HepG2 (cell line): ENCODE measurements at regions not wholly inside any gene's neighbourhood (a gene's known extent, or its start where the extent isn't known, plus 50 kb on each side); places are given as distances from the start of the nearest gene placed in this dataset.

ENCODE experiments used
- ATAC-seq: fragments of 200-7000 bp; cut with Tn5 transposase; 3 replicates; pipeline ENCODE4 v1.9.1; 2020; ENCODE audit warnings: mild to moderate bottlenecking, moderate library complexity
- BruUV-seq: library from RNA; stranded (reverse); fragments of 400-500 nt; replicated peaks from 2 replicates; lab custom pipeline; 2021; lab: Mats Ljungman, UMichigan
- CTCF ChIA-PET: fragments of 300-600 bp; formaldehyde crosslinking; extraction: SDS; loops from one replicate; lab custom pipeline; 2021; ENCODE audit warnings: low total read pairs, inconsistent platforms, low intra/inter-chr PET ratio; lab: Yijun Ruan, JAX
- POLR2A ChIA-PET: fragments of 350-600 bp; sonication (Branson Sonifier 250); formaldehyde crosslinking; loops from one replicate; lab custom pipeline; 2020; ENCODE audit warnings: antibody characterized with exemption, inconsistent platforms; lab: Yijun Ruan, JAX
- DNase-seq: peaks from one replicate; pipeline ENCODE4 v3.0.0-alpha.2; 2015; ENCODE audit warnings: low spot score
- FAIRE-seq: peaks from 3 replicates; lab custom pipeline; 2011; peaks lifted over from hg19 to GRCh38; lab: Jason Lieb, UNC
- H2AFZ ChIP-seq: one replicate; pipeline ENCODE4 v1.6.1; 2011; ENCODE audit warnings: low read length, inconsistent platforms
- H3K27ac ChIP-seq: fragments of 300-600 bp; 3 replicates; pipeline ENCODE4 v1.8.0; 2011; ENCODE audit warnings: mixed run types, mild to moderate bottlenecking, mixed read lengths, low read length, inconsistent platforms; ENCODE audit not compliant: insufficient read depth; ENCODE audit errors: extremely low read length
- H3K27me3 ChIP-seq, 2 experiments: fragments of 200-600 bp in 1 of 2; 2 replicates in 1 of 2; 3 replicates in 1 of 2; pipeline versions ENCODE4 v1.6.0 to v1.8.0; 2011; ENCODE audit warnings: low read length in 2 of 2, mild to moderate bottlenecking in 2 of 2, moderate library complexity in 2 of 2, inconsistent platforms in 1 of 2; ENCODE audit not compliant: insufficient read depth in 2 of 2, control insufficient read depth in 1 of 2
- H3K36me3 ChIP-seq, 2 experiments: fragments of 200-600 bp in 1 of 2; replicated peaks in 1 of 2; 2 replicates in 1 of 2; 3 replicates in 1 of 2; pipeline versions ENCODE4 v1.5.1 to v1.8.0; 2011; ENCODE audit warnings: low read length in 2 of 2, inconsistent platforms in 1 of 2; ENCODE audit not compliant: insufficient read depth in 2 of 2, control insufficient read depth in 1 of 2
- H3K4me1 ChIP-seq: 2 replicates; pipeline ENCODE4 v1.5.1; 2012; ENCODE audit warnings: low read length, inconsistent platforms; ENCODE audit not compliant: insufficient read depth
- H3K4me2 ChIP-seq: 2 replicates; pipeline ENCODE4 v1.6.0; 2011; ENCODE audit warnings: low read depth, low read length, inconsistent platforms
- H3K4me3 ChIP-seq, 3 experiments: fragments of 200-600 bp in 1 of 3; sonication (generic), shearing (Covaris generic) in 1 of 3; replicated peaks in 1 of 3; 2 replicates each; pipeline ENCODE4 v1.5.1; 2011 to 2016; ENCODE audit warnings: low read length in 3 of 3, inconsistent platforms in 2 of 3, low read depth in 2 of 3, mild to moderate bottlenecking in 2 of 3, control low read depth in 1 of 3, mixed read lengths in 1 of 3; ENCODE audit not compliant: insufficient read depth in 1 of 3
- H3K79me2 ChIP-seq: one replicate; pipeline ENCODE4 v1.6.1; 2011; ENCODE audit warnings: low read length, inconsistent platforms; ENCODE audit not compliant: insufficient read depth
- H3K9ac ChIP-seq: 2 replicates; pipeline ENCODE4 v1.6.0; 2011; ENCODE audit warnings: mild to moderate bottlenecking, low read depth, low read length, inconsistent platforms; ENCODE audit not compliant: insufficient read depth
- H3K9me3 ChIP-seq: 2 replicates; pipeline ENCODE4 v1.5.1; 2012; ENCODE audit warnings: mild to moderate bottlenecking, low read length
- H4K20me1 ChIP-seq: 2 replicates; pipeline ENCODE4 v1.6.0; 2011; ENCODE audit warnings: inconsistent platforms, mild to moderate bottlenecking, low read length, moderate library complexity; ENCODE audit not compliant: insufficient read depth
- ATM ChIP-seq: fragments of 450-650 bp; IDR thresholded peaks from 2 replicates; pipeline ENCODE4 v1.7.1; 2017; ENCODE audit warnings: mild to moderate bottlenecking, borderline replicate concordance
- GATAD1 ChIP-seq: IDR thresholded peaks from 2 replicates; pipeline ENCODE4 v1.6.1; 2016; ENCODE audit warnings: missing genetic modification reagents, missing compliant biosample characterization
- POLR2AphosphoS5 ChIP-seq: IDR thresholded peaks from 2 replicates; pipeline ENCODE4 v1.6.1; 2012; ENCODE audit warnings: low read depth, low read length
- POLR2G ChIP-seq: fragments of 200-400 bp; formaldehyde crosslinking; IDR thresholded peaks from 2 replicates; pipeline ENCODE4 v1.6.1; 2018; ENCODE audit warnings: mild to moderate bottlenecking, low read depth, low read length, moderate library complexity
- RELA ChIP-seq: sonication (generic); formaldehyde crosslinking; IDR thresholded peaks from 2 replicates; pipeline ENCODE4 v1.4.0; 2020; ENCODE audit warnings: missing genetic modification reagents
- ZNF138 ChIP-seq: sonication (generic); formaldehyde crosslinking; IDR thresholded peaks from 2 replicates; pipeline ENCODE4 v1.5.0; 2020; ENCODE audit warnings: mild to moderate bottlenecking, low read depth, missing genetic modification reagents
- ZNF549 ChIP-seq: sonication (generic); formaldehyde crosslinking; IDR thresholded peaks from 2 replicates; pipeline ENCODE4 v1.5.0; 2020; ENCODE audit warnings: missing genetic modification reagents
- in situ Hi-C: cut with HindIII; loops from 2 replicates; pipeline ENCODE4 v1.10.0; 2017; ENCODE audit warnings: low pct_unique_long_range_greater_than_20kb; ENCODE audit not compliant: extremely low pct_ligation_motif_present
- intact Hi-C: fragments of 100-400 bp; cut with micrococcal nuclease; formaldehyde crosslinking; loops from one replicate; pipeline ENCODE4 v1.10.0; 2022; ENCODE audit not compliant: unreplicated experiment
- TF ChIP-seq, protein P1 (sequence below): sonication (generic); formaldehyde crosslinking; IDR thresholded peaks from 2 replicates; pipeline ENCODE4 v1.4.0; 2020; ENCODE audit warnings: mild to moderate bottlenecking, missing genetic modification reagents, borderline replicate concordance
- TF ChIP-seq, protein P2 (sequence below), 2 experiments: sonication (generic) in 1 of 2; formaldehyde crosslinking in 1 of 2; IDR thresholded peaks; 2 replicates each; pipeline versions ENCODE4 v1.6.1 to v1.9.0; 2014 to 2022; ENCODE audit warnings: antibody characterized with exemption in 1 of 2, borderline replicate concordance in 1 of 2, inconsistent platforms in 1 of 2, low read depth in 1 of 2, missing genetic modification reagents in 1 of 2
- TF ChIP-seq, protein P3 (sequence below): sonication (generic); formaldehyde crosslinking; IDR thresholded peaks from 2 replicates; pipeline ENCODE4 v1.4.0; 2020; ENCODE audit warnings: missing genetic modification reagents

DNA sequence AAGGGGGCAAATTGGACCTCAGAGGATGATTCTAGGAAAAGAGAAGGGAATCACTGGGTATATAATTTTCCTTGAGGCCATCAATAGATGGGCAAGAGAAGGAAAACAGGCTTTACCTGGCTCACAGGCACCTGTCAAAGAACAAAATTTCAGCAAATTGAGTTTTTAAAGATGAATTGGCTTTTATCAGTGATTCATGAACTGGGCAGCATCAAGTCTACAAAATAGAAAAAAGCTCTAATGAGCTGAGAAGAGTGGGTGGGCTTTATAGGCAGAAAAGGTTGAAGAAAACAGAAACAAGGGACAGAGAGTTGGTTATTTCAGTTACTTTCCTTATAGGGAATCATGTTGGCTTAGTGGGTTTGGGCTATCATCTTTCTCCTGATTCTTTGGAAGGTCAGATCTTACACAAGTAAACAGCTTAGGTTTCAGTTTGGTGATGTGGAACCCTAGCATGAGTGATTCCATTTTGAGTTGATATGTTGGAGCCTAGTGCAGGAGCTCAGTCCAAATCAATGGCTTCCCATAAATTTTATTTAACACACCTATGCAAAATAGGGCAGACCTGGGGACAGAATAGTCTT is 120.7 kb upstream of the MED14 start:
- no peaks in the 10 kb centered on the region for H3K79me2 ChIP-seq
- no peak overlapping the region for H3K27ac ChIP-seq
- intact Hi-C loops (no loop called here), in situ Hi-C loops (no loop called here)
- H3K4me3 ChIP-seq: no peak overlapping the region
- H3K9me3 ChIP-seq: no peaks in the 10 kb centered on the region
- H2AFZ ChIP-seq: no peak overlapping the region
- no peaks in the 10 kb centered on the region for H3K27me3 ChIP-seq
- ChIA-PET POLR2A (no interaction called here), CTCF (no interaction called here)
- no peak overlapping the region for H3K9ac ChIP-seq
- BruUV-seq: no TSS peak
- no peaks in the 10 kb centered on the region for H3K36me3 ChIP-seq
- no peak for FAIRE-seq
- no peaks in the 10 kb centered on the region for H4K20me1 ChIP-seq
- no peak for DNase-seq
- H3K4me1 ChIP-seq: no peaks in the 10 kb centered on the region
- H3K4me2 ChIP-seq: no peak overlapping the region
- ATAC-seq: no peak
- TF ChIP-seq, protein P1, sequence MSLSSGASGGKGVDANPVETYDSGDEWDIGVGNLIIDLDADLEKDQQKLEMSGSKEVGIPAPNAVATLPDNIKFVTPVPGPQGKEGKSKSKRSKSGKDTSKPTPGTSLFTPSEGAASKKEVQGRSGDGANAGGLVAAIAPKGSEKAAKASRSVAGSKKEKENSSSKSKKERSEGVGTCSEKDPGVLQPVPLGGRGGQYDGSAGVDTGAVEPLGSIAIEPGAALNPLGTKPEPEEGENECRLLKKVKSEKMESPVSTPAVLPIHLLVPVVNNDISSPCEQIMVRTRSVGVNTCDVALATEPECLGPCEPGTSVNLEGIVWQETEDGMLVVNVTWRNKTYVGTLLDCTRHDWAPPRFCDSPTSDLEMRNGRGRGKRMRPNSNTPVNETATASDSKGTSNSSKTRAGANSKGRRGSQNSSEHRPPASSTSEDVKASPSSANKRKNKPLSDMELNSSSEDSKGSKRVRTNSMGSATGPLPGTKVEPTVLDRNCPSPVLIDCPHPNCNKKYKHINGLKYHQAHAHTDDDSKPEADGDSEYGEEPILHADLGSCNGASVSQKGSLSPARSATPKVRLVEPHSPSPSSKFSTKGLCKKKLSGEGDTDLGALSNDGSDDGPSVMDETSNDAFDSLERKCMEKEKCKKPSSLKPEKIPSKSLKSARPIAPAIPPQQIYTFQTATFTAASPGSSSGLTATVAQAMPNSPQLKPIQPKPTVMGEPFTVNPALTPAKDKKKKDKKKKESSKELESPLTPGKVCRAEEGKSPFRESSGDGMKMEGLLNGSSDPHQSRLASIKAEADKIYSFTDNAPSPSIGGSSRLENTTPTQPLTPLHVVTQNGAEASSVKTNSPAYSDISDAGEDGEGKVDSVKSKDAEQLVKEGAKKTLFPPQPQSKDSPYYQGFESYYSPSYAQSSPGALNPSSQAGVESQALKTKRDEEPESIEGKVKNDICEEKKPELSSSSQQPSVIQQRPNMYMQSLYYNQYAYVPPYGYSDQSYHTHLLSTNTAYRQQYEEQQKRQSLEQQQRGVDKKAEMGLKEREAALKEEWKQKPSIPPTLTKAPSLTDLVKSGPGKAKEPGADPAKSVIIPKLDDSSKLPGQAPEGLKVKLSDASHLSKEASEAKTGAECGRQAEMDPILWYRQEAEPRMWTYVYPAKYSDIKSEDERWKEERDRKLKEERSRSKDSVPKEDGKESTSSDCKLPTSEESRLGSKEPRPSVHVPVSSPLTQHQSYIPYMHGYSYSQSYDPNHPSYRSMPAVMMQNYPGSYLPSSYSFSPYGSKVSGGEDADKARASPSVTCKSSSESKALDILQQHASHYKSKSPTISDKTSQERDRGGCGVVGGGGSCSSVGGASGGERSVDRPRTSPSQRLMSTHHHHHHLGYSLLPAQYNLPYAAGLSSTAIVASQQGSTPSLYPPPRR: no peak
- TF ChIP-seq, protein P2, sequence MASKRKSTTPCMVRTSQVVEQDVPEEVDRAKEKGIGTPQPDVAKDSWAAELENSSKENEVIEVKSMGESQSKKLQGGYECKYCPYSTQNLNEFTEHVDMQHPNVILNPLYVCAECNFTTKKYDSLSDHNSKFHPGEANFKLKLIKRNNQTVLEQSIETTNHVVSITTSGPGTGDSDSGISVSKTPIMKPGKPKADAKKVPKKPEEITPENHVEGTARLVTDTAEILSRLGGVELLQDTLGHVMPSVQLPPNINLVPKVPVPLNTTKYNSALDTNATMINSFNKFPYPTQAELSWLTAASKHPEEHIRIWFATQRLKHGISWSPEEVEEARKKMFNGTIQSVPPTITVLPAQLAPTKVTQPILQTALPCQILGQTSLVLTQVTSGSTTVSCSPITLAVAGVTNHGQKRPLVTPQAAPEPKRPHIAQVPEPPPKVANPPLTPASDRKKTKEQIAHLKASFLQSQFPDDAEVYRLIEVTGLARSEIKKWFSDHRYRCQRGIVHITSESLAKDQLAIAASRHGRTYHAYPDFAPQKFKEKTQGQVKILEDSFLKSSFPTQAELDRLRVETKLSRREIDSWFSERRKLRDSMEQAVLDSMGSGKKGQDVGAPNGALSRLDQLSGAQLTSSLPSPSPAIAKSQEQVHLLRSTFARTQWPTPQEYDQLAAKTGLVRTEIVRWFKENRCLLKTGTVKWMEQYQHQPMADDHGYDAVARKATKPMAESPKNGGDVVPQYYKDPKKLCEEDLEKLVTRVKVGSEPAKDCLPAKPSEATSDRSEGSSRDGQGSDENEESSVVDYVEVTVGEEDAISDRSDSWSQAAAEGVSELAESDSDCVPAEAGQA (IDR thresholded peaks at IDR 0.05; ENCODE audit: low read depth): no peak
- TF ChIP-seq, protein P2 (CRISPR knock-in tag; IDR thresholded peaks at IDR 0.05; ENCODE audit: borderline replicate concordance): no peak
- TF ChIP-seq GATAD1: no peak
- TF ChIP-seq, protein P3, sequence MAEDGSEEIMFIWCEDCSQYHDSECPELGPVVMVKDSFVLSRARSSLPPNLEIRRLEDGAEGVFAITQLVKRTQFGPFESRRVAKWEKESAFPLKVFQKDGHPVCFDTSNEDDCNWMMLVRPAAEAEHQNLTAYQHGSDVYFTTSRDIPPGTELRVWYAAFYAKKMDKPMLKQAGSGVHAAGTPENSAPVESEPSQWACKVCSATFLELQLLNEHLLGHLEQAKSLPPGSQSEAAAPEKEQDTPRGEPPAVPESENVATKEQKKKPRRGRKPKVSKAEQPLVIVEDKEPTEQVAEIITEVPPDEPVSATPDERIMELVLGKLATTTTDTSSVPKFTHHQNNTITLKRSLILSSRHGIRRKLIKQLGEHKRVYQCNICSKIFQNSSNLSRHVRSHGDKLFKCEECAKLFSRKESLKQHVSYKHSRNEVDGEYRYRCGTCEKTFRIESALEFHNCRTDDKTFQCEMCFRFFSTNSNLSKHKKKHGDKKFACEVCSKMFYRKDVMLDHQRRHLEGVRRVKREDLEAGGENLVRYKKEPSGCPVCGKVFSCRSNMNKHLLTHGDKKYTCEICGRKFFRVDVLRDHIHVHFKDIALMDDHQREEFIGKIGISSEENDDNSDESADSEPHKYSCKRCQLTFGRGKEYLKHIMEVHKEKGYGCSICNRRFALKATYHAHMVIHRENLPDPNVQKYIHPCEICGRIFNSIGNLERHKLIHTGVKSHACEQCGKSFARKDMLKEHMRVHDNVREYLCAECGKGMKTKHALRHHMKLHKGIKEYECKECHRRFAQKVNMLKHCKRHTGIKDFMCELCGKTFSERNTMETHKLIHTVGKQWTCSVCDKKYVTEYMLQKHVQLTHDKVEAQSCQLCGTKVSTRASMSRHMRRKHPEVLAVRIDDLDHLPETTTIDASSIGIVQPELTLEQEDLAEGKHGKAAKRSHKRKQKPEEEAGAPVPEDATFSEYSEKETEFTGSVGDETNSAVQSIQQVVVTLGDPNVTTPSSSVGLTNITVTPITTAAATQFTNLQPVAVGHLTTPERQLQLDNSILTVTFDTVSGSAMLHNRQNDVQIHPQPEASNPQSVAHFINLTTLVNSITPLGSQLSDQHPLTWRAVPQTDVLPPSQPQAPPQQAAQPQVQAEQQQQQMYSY (CRISPR knock-in tag): no peak
- TF ChIP-seq POLR2G: no peak
- TF ChIP-seq POLR2AphosphoS5: no peak
- TF ChIP-seq ZNF549: no peak
- no peak for TF ChIP-seq ZNF138 (CRISPR knock-in tag)
- TF ChIP-seq ATM: no peak
- TF ChIP-seq RELA: no peak
